NCI-H446 treated with DMSO at 0.1 percent for 48 hours (cell line): ENCODE measurements at regions not wholly inside any gene's neighbourhood (a gene's known extent, or its start where the extent isn't known, plus 50 kb on each side); places are given as distances from the start of the nearest gene placed in this dataset.

Experiments used
- DNase-seq: peaks from one replicate; lab custom pipeline; 2025; lab: John Stamatoyannopoulos, UW

DNA sequence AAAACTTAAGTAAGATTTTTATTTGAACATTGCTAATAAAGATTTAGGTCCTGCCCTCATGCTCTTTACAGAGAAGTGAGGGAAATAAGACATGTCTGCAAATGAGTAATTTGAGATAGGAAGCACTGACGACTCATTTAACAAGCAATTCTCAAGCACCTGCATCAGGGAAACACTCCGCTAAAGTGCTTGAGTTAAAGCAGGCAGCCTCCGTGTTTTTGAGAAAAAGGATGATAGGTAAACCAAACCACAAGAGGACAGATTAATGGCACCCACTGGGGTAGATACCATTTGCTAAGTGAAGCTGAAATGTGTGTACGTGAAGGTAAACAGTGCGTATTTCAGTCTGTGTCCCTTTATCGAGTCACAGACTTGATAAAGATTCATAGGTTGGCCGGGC lies 184.6 kb upstream of the CARD18 start:
- no peak for DNase-seq

DNA sequence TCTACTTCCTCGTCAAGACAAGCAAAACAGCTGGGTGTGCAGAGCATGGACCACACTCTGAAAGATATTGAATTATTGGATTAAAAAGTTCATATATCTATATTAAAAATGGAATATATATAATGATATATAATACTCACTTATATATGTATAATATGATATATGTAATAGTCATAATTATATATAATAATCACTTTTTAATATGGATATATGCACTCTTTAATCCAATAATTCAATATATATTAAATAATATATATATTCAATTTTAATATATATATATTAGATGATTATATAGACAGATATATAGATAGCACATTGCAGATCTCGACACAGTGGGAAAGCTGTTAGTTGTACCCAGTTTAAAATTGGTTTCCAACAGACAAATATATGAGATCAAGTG lies 182.1 kb upstream of the CARD18 start:
- DNase-seq, result no peak

DNA sequence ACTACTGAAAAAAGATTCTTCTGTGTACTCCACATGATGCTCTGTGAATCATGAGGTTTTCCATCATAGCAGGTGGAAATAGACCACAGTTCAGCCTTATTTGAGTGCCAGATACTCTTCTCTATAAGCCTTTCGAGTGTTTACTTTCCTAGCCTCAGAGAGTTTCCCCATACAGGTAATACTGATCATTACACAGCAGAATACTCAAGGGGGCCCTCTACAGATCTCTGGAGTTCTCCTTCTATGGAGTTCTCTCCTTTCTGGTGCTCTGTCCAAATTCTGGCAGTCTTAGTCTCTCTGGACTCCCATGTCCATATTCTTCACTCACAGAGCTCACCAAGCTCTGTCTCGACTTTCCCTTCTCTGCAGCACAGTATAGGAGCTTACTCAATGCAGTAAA lies 175.7 kb upstream of the CARD18 start:
- DNase-seq, result no peak

DNA sequence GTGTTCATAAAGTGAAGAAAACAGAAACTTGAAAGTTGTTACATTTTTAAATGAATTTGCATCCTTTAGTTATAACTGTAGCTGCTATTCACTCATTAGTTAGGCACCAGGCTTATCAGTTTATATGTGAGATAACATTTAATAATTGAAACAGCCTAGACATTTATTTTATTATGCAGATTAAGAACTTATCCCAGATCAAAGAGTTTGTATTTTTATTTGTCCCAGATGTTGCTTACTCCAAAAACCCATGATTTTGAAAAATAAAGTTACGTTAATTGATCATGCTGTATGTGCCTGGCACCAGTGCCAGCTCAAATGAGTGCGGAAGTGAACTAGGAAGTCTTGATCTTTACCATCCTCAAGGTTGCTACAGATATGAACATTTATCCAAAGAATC lies 172.7 kb upstream of the CARD18 start:
- DNase-seq, result no peak

DNA sequence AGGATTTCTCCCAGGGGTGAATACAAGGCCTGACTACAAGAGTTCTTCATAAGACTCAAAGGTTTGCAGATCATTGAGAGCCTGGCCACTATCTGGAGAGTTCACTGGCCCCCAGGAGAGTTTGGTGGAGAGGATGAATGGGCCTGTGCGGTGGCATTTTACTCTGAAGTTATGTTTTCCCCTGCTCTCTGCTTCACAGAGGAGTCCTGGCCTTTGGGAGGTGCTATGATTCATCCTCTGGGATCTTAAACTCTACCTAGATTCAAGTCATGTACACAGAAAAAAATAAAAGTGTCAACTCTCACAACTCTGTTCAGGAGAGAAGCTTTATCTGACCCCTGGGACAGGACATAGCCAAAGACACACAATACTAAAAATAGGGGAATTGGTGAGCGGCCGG lies 159.1 kb upstream of the CARD18 start:
- DNase-seq, result no peak

DNA sequence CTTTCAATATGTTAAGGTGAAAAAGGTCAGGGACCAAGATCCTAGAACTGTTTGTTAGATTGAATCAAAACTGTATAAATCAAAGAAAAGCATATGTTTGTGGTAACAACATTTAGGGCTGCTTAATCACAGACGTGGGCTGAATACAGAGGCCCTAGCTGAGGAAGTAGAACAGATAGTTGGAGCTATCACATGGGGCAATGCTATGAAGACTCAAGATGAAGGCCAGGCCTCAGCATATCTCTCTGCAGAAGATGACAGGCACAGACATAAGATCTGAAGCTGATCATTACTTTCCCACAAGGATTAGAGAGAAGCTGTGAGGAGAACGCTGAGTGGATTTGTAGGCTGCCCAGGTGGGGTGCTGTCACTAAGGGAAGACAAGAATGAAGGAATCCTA lies 158.6 kb upstream of the CARD18 start:
- no peak for DNase-seq

DNA sequence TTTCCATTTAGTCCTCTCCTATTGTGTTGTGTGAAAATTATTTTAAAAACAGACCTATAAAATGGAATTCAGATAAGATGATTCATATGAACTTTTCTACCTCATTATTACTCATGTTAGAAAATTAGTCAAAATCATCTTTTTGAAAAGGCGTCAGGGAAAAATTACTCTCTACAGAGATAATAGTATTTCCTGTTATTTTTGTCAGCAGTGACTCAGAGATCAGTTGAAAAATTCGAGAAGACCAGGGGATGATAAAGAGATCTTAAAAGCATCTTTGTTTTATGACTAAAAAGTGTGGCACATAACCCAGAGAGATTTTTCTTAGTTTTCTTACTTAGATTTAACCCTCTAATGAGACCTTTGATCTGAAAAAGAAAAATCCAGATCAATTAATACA lies 157.9 kb upstream of the CARD18 start:
- DNase-seq, result no peak

DNA sequence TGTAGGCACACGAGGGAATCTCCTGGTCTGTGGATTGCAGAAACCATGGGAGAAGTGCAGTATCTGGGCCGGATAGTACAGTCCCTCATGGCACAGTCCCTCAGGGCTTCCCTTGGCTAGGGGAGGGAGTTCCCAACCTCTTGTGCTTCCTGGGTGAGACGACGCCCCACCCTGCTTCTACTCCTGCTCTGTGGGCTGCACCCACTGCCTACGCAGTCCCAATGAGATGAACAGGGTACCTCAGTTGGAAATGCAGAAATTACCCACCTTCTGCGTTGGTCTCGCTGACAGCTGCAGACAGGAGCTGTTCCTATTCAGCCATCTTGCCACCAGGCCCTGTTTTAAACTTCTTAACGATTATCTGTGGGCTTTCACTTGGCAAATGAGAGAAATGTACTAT lies 157.2 kb upstream of the CARD18 start:
- no peak for DNase-seq

DNA sequence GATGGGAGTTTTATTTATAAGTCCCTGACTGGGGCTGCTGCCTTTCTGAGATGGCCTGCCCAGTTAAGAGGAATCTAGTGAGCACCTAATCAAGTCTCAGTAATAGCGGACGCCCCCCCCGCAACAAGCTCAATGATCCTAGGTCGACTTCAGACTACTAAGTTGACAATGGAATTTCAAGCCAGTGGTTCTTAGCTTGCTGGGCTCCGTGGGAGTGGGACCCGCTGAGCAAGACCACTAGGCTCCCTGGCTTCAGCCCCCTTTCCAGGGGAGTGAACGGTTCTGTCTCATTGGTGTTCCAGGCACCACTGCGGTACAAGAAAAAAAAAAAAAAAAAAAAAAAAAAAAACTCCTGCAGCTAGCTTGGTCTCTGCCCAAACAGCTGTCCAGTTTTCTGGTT lies 156.8 kb upstream of the CARD18 start:
- no peak for DNase-seq

DNA sequence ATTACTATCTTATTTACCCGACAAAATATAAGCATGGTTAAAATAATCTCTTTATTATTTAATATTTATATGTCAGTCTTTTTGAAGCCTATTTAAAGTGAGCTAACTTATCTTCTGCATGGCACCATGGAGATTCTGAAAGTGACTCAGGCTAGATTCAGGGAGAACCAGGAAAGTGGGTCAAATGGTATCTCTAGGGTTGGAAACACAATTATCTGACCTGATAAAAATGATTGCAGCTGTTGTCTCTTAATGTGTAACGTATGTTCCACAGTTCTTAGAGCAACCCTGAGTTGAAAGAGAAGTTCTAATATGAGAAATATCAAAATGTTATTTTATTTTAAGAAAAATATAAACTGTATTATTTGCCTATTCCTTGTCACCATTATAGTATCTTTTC lies 143.1 kb upstream of the CARD18 start:
- no peak for DNase-seq

DNA sequence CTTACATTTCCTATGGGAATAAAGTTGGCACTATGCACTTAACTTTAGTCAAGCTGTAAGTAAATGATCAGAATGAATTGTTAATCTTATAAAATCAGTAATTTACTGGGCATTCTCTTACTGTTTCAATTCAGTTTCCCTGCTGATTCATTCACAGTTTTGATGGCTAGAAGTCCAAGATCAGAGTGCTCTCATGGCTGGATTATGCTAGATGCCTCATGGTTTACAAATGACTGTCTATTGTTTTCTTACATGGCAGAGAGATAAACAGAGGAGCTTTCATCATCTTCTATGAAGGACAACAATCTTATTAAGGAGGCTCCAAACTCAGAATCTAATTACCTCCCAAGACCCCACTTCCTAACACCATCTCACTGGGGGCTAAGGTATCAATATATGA lies 135.1 kb upstream of the CARD18 start:
- no peak for DNase-seq

DNA sequence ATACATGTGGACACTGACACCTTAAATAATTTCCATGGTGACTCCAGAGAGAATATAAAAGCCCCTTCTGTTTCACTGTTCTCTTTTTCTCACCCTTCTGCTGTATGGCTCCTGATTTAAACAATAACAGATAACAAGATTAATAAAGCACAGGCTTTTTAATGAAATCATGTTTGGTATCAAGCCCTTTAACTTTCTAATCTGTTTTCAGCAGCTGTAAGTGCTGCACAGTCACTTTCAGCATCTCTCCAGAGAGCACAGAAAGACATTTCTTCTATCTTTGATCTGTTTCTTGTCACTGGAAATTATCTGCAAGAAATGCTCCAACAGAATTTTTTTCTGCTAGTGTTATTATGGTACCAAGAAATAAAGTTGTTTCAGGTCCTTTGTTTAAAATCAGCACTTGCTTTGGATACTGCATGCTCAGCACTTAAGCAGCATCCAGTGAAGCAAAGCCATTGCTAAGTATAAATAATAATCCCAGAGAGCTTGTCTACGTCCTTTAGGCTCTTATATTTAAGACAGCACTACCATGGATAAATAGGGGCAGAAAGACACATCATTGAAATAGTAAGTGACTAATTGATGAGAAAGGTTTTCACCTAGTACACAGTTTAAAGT lies 134.2 kb upstream of the CARD18 start:
- DNase-seq, result no peak

DNA sequence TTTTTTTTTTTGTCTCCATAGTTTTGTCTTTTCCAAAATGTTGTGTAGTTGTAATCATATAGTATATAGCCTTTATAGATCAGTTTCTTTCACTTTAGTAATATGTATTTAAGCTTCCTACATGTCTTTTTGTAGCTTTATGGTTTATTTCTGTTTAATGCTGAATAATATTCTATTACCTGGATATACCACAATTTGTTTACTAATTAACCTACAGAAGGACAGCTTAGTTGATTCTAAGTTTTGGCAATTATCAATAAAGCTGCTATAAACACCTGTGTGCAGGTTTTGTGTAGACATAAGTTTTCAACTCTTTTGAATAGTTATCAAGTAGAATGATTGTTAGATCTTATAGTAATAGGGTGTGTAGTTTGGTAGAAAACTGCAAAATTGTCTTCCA lies 130.3 kb upstream of the CARD18 start:
- DNase-seq, result no peak

DNA sequence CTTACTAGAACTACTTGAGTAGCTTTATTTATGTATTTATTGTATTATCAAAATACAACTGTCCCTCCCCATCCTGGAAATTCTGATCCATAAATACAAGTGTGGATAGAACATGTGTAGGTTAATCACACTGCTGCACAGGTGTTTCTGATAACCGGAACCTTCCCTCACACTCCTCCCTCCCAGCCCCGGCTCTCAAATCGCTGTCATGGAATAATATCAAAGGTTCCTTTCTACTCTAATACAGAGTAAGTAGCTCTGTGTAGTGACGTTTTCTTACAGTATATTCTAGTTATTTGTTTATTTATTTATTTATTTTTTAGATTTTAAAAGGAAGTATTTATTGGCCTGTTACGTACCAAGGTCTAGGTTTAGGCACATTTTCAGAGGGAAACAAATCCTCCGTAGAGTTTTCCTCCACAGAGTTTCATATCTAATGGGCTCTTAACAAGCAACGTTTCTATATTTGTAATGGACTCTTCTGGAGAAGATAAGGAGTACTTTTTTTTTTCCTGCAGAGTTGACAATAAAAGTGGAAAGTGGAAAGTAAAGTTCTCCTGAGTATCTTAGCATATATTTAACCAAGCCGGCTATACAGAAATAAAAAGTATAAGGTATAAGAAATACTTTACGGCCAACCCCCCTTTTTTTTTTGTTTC lies 129.0 kb upstream of the CARD18 start:
- DNase-seq, result no peak

DNA sequence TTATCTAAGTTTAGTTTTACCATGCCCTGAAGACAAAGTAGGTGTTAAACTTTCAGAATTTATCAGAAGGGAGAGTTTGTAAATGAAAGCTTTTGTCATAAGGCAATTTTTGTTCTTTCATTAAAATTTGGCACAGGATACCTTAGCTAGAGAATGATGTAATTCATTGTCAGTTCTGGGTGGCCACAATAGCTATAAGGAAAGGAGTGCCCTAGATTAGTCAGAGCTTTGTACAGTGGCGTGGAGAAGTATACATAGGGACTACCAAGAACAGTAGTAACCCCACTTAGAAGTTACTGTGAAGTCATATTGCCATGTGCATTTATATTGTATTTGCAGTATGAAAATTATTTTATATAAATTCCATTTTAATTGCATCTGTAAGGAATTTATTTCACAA lies 126.3 kb upstream of the CARD18 start:
- no peak for DNase-seq

DNA sequence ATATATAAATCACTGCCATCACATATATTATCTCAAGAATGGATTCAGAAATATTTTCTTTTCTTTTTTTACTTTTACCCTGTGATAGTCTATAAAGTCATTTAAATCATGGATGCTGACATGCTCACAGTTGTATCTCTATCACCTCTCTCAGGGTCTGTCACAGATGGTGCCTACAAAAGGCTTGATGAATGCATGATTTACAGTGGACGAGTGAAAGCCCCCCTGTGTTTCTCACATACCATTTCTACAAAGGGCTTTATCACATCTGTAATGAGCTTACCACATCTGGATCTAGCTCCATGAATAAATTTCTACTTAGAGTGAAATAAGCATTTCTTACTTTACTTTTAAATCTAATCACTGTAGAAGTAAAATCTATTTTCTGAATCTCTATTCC lies 121.4 kb upstream of the CARD18 start:
- DNase-seq, result no peak

DNA sequence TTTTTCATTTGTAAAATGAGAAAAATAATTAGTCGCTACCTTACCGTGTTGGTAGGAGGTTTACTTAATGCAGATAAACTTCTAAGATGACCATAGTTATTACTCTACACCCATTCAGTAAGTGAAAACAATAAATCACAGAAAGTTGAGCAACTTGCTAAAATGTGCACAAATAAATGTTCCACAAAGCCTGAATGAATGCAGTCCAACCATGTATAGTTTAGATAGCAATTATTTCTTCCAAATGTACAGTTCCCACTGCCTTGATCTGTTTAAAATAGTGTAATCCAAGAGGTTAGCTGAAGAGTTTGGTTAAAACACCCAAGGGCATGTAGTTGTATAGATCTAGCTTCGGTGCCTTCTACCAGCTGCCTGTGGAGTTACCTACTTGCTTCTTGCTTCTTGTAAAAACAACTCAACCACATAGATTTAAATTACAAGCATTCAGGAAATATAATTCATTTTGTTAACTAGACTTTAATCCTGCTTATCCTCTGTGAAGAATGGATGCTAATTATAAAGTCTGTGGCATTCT lies 106.3 kb upstream of the CARD18 start:
- DNase-seq, result no peak

DNA sequence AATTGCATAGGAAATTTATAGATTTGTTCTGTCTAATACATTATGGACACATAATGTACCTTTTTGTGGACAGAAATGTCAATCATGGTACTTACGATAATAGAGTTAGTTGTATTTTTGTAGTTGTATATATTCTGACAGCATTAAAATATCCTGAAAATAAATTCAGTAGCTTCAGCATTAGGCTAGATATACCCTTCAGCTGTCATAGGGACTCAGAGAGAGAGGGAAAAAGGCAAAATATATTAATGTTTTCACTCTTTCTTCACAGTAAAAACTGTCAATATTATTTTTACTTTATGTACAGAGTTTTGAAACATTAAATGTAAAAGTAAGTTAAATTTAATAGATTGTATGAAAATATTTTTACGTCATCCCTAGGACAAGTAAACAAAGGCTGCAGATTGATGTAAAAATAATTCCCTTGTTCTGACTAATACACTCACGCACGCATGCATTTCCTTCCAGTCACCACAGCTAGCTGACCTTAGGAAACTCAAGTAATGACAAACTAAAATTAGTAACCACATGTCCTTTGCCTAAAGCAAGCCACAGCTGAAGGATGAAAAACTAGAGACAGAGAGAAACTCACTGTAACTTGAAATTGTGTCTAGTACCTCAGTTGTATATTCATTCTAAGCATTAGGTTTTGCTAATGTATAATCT lies 104.7 kb upstream of the CARD18 start:
- no peak for DNase-seq

DNA sequence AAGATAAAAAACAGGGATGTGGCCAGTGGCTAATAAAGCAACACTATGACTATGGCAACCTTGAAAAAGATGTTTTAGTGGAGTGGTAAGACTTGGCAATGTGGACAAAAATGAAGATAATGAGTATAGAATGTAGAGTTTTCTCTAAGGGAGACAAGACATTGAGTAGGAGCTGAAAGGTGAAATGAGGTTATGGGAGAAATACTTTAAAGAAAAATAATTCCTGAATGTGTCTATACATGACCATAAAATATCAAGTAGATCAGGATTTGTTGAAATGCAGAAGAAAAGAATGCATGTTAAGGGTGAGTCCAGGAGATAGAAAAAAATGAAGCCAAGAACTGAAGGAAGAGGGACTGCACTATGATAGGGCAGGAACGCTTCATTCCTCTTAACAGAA lies 101.6 kb upstream of the CARD18 start:
- DNase-seq, result no peak

DNA sequence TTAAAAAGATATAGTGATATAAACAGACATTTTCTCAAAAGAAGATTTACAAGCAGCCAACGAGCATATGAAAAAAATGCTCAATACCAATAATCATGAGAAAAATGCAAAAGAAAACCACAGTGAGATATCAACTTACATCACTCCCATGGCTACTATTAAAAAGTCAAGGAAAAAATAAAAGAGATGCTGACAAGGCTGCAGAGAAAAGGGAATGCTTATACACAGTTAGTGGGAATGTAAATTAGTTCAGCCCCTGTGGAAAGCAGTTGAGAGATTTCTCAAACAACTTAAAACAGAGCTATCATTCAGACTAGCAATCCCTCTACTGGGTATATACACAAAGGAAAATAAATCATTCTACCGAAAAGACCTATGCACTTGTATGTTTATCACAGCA lies 97.1 kb upstream of the CARD18 start:
- DNase-seq, result no peak

DNA sequence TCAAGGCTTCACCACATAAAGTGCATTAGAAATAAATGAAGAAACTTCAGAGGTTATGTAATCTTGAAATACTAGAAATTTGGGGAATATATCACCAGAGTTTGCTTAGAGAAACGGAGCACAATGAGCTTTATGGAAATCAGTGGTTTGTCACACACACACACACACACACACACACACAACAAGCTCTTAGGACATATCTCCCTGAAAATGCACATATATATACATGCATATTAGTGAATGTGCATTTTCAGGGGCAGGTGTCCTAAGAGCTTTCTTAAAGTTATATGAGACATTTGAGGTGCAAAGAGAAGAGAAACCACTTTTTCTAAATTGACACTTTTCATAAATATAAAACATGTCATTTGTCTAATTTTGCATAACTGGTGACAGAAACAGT lies 93.7 kb upstream of the CARD18 start:
- DNase-seq, result no peak

DNA sequence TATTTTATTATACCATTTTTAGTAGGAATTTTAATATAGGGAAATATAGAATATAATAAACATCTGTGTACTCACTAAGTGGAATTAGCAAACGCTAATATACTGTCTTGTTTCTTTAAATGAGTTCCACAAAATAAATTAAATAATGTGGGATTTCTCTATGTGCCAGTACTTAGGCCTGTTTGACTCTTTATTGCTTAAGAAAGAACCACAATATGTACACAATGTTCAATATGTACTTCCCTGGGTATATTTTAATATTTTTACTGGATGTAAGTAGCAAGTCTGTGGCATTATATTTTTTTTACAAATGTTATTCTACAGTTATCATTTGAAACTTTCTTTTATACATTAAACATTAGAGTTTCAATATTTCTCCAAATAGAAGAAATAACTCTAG lies 92.5 kb upstream of the CARD18 start:
- DNase-seq, result no peak

DNA sequence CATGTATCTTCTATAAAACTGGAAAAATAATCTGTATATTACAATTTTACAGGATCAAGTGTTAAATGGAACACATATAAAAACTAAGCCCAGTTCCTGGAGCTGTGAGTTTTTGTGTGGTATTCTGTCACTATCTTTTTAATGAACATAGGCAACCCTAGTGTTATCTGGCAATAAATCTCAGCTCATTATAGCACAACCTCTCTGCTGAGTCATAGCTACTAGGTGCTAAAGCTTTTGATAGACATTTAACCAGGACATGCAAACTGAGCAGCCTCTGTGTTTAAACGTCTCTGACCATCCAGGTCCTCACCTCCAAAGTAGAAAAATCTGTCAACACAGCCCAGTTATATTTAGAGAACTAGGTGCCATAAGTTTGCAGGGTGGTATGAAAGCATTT lies 91.0 kb upstream of the CARD18 start:
- no peak for DNase-seq

DNA sequence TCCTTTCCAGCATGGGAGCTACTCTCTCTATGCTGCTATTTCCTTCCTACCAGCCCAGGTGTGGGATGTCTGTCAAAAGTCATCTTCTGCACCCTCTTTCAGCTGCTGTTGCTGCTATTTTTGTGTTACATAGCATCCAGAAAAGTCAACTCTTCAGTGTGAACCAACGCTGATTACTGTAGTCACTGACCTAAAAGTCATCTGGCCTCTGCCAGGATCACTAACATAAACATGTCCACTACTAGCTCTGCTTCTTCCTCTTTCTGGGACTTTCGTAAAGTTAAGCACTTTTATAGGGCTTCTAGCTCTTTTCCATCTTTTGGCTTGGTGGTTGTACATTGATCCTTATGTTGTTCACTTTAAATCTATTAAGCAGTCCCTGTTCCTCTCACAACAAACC lies 90.2 kb upstream of the CARD18 start:
- DNase-seq, result no peak
